Middle frontal gyrus (tissue), 1 donor: ENCODE measurements at regions not wholly inside any gene's neighbourhood (a gene's known extent, or its start where the extent isn't known, plus 50 kb on each side); places are given as distances from the start of the nearest gene placed in this dataset.
"Not testable (repeated sequence)": the region's sequence is repeated elsewhere in the genome, so short reads cannot be mapped to it uniquely, and the experiment has no call there.

ENCODE experiments used
- DNase-seq: peaks from one replicate; pipeline ENCODE4 v3.0.0-alpha.2; 2015; ENCODE audit warnings: low spot score; ENCODE audit errors: extremely low spot score

DNA sequence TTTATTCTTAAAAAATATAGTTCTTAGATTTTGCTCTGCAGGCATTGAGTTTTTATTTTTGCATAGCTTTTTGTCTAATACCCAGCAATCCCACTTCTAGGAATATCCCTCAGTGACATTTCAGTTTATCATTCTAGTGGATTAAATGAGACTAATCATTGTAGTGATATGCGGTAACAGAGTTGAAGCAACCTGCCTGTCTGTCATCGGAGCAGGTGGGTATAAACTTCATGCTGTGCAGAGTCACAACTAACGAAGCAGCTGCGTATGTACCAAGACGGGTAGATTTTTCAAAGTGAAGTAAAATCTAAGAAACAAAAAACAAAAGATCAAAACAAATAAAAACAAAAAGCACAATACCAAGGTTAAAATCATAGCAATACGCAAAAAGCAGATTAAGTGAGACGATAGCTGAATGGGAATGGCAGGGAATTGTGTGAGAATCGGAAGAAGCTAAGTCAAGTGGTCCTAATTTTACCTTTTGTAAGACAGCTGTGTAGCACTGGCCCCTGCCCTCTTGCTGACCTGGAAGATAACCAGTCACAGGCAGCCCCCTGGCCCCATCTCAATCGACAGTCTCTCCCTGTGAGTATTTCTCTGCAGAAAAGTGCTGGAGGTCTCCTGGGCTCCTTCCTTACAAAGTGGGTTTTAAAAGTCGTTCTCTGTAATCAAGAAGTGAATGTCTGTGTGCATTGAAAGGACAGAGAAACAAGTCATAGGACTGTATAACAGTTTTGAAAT lies 169.2 kb downstream of the OR2B2 start:
- DNase-seq = no peak

DNA sequence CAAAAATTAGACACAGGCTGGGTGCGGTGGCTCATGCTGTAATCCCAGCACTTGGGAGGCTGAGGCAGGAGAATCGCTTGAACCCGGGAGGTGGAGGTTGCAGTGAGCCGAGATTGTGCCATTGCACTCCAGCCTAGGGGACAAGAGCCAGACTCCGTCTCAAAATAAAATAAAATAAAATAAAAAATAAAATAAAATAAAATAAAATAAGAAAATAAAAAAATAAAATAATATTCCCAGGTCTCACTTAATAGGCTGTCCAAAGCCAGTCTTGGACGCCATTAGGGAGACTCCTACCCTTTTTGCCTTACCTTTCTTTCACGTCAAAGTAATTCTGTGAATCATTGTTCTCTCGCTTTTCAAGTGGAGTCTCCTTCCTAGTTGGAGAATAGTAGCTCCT lies 172.3 kb downstream of the OR2B2 start:
- DNase-seq = not testable (repeated sequence)

DNA sequence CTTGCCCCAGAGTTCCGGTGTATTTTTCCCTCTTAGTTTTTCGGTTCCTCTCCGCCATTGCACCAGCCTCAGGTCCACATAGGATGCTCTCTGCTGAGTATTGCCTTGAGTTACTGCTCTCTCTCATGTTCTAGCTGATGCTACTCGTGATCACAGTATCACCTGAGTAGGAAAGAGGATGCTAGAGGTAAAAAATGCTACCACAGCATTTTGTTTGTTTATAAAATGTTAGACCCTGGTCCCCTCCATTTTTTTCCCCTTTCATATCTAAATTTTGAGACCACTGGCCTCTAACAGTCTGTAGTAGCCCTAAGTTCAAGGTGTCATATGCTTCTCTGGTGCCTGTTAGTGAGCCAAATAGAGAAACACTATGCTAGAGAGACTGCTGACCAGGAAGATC lies 175.5 kb downstream of the OR2B2 start:
- DNase-seq = no peak

DNA sequence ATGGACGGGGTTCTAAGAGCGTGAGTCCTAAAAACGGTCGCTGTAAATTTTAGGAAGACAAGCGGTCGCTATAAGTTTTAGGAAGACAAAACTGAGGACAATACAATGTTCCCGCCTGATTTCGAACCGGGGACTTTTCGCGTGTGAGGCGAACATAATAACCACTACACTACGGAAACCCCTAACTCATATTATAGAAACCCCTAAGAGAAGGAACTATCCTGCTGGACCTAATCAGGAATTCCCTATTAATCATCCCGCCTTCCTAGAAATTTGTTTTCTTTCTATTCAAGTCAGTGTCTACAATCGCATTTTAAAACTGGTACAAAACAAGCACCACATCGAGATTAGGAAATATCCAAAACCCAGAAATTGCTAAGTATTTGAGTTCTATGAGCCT lies 183.8 kb downstream of the OR2B2 start:
- DNase-seq = no peak

DNA sequence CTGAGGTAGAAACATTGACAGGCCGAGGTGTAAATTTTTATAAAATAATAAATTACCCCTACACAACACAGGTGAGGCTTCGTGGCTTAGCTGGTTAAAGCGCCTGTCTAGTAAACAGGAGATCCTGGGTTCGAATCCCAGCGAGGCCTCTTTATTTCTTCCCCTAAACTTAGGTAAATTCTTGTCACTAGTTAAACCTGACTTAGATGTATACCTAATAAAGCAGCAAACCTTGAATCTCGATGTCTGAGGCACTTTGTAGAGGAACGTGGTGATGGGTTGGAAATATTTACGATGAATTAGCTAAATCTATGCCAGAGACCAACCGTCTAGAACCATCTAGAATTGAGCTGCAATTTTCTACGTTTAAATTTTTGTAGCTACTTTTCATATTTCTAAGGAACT lies 185.6 kb downstream of the OR2B2 start:
- DNase-seq = no peak

DNA sequence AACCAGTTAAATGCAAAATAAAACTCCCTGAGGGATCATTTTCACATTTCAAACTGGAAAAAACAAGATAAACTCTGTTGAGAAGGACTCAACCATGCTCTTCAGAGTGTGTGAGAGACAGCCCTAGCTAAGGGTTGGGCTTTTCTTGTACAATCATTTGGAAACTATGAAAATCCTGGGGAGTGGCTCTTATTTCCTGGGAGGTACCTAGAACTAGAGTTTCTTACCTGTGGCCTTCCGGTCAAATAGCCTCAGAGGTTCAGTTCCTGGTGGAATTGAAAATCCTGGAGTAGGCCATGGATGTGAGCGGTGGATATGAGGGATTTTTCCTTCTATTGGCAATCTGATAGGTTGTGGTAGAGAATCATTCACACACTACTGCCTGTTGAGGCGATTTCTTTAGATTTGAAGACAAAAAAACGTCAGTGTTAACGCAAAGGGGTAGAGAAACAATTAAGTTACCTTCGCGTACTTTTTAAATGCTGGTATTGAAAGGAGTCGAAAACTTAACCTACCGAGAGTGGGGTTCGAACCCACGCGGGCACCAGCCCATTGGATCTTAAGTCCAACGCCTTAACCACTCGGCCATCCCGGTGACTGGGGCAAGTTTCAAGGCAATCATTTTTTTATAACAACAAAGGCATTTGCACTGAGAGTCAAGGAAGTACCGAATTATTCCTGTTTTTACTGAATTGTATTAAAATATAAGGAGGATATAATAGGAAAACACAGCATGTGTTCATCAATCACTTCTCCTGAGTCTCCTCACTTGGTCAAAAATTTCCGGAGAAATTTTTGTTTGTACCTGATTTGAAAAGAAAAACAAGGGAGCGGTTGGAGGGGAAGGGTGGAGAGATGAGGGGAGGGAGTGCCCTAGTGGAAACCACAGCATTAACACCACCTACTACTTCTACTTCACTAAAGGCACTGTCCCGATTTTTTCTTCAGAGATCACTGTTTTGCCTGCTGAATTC lies 191.3 kb downstream of the OR2B2 start:
- DNase-seq = no peak

DNA sequence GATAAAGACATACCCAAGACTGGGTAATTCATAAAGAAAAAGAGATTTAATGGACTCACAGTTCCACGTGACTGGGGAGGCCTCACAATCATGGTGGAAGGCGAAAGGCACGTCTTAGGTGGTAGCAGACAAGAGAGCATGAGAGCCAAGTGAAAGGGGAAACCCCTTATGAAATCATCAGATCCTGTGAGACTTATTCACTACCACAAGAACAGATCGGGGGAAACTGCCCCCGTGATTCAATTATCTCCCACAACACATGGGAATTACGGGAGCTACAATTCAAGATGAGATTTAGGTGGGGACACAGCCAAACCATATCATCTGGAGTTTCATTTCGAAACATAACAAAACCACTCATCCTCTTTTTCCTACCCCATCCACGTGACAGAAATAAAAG lies 193.2 kb downstream of the OR2B2 start:
- not testable (repeated sequence) for DNase-seq

DNA sequence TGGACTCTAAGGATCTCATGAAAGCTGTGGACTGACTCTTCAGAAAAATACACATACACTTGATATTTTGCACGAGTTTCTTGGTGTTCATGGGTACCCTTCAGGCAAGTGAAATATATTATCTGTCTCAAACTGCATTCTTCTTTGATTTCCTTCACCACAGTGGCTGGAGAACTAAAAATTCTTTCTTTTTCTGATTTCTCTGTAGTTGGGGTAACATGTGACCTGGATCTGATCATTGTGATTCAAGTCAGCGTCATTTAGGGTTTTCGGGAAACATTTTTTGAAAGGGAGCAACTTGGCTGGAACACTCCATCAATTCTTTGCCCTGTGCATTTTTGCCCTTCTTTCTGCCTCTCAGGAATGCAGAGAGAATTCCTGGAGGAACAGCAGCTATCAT lies 205.8 kb downstream of the OR2B2 start:
- DNase-seq = no peak

DNA sequence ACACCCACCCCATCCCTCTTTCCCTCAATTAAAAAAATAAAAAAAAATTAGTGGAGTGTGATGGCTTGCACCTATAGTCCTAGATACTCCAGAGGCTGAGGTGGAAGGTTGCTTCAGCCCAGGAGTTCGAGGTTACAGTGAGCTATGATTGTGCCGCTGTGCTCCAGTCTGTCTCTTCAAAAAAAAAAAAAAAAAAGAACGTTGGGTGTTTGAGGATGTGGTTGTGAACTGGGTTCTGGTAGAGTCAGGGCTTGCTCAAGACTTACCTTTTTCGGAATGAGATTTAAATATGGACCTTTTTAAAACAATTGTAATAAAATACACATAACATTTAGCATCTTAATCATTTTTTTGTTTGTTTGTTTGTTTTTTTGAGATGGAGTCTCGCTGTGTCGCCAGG lies 211.9 kb downstream of the OR2B2 start:
- no peak for DNase-seq

DNA sequence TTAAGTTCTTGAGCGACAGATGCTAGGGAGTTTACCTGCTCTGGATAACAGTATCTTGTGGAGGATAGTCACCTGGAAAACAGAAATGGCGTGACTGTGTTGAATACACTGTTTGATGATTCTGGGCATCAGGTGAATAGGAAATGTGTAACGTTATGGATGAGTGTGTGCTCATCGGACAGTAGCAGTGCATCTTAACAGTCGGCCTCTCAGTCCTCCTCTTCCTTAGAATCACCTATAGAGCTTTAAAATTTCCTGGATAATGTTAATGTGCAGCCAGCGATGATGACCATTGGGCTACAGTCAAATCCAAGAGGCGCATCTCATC lies 217.7 kb downstream of the OR2B2 start:
- no peak for DNase-seq

DNA sequence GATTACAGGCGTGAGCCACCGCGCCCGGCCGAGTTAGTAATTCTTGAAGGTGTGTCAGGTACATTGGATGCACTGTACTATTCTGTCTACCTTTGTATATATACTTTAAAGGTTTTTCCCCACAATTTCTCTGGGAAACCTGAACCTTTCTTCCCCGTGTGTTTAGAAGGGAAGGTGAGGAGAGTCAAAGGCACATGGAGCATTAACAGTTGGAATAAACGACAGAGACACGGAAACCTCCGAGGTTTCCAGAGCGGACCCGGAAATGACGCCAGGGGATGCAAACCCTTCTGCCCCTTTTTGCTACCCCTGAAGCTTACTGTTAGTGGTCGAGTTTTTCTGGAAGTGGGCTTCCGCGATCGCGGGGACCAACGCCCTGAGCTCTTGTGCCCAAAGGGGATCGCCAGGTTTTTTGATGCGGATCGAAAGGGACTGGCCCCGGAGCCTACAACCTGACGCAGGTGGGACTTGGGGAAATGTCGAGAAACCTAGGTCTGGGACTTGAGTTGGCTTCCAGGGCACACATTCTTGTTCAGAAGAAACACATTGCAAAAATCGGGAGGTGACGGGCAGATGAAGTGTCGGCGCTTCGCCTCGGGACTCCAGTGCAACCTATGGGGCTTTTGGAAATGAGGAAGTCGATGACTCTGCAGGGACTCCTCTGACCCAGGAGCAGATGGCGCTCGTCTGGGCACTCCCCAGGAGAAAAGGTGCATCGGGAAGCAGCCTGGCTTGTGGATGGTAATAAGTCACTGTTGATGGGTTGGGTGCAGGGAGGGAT lies 218.2 kb downstream of the OR2B2 start:
- DNase-seq = no peak

DNA sequence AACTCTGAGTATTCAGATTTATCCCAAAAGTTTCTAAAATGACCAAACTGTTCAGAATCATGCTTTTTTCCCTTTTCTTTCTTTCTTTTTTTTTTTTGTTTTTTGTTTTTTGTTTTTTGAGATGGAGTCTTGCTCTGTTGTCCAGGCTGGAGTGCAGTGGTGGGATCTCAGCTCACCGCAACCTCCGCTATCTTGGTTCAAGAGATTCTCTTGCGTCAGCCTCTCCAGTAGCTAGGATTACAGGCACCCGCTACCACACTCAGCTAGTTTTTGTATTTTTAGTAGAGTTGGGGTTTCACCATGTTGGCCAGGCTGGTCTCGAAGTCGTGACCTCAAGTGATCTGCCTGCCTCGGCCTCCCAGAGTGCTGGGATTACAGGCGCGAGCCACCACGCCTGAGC lies 219.2 kb upstream of the ZNF184 start:
- not testable (repeated sequence) for DNase-seq

DNA sequence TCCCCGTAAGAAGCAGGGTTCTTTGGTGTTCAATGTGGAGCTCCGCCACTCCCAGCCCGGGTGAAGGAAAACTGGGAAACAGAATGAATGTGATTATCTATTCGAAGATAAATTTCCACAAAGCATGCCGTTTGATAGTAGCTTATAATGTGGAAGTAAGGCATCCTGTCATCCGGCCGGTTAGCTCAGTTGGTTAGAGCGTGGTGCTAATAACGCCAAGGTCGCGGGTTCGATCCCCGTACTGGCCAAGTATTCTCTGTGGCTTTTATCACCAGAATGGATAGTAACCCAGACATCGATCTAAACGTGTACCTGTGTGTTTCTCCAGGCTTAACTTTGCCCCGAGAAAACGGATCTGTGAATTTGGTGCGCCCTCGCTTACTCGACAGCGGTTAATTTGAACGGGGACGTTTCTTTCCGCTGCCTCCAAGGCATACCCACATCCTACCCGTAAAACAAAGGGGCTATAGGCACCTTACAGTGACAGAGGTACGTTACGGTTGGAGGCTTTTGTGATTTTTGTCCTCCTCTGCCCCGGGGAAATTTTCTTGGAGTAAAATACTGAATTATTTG lies 215.2 kb upstream of the ZNF184 start:
- DNase-seq = peak; percentile 61

DNA sequence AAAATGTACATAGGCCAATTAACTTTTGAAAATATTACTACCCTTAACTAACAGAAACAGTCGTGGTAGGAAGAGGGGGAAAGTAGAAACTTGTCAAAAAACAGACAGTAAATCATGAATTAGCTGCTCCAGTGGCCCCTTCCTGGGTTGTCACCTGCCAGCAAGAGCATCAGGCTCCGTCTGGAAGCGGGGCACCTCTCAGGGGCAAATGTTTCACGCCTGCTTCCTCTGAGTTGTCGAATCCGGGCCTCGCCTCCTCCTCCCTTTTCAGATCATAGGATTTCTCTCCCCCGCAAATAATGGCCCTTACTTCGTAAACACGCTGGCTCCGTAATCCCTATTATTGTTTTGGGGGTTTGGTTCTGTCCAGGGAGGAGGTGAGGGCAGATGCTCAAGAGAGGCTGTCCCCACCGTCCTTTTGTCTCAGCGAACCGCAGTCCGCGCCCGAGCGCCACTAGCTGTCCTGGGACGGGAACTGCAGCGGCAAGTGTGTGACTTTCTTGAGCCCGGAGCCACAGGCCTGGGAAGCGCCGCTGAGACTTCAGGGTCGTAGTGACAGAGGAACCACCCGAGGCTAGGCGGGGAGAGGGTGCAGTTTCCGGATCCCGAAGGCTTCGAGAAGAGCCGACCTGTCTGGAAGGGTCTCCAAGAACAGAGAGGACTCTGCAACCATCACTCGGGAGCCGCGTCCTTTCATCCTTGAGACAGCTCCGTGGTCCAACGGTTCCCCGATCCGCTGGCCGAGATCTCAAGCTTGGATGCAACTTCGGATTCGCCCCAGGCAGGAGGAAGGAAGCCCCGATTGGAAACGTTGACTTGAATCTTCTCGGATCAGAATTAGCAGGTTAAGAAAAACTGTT lies 214.5 kb upstream of the ZNF184 start:
- peak; percentile 47 for DNase-seq

DNA sequence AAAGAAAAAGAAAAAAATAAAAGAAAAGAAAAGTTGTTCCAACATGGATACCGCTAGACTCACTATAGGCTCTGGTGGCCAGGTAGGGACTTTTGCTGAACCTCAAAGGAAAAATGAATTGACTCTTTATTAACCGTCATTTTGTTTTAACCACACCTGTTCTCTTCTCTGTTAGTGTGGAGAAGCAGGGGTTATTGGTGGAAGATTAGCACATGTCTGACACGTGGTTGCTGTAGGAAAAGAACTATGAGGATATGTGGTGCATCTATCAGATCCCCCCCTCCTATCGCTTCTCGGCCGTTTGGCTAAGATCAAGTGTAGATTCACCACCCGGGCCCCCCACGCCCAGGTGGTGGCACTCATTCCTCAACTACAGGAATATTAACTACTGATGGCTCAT lies 212.4 kb upstream of the ZNF184 start:
- no peak for DNase-seq

DNA sequence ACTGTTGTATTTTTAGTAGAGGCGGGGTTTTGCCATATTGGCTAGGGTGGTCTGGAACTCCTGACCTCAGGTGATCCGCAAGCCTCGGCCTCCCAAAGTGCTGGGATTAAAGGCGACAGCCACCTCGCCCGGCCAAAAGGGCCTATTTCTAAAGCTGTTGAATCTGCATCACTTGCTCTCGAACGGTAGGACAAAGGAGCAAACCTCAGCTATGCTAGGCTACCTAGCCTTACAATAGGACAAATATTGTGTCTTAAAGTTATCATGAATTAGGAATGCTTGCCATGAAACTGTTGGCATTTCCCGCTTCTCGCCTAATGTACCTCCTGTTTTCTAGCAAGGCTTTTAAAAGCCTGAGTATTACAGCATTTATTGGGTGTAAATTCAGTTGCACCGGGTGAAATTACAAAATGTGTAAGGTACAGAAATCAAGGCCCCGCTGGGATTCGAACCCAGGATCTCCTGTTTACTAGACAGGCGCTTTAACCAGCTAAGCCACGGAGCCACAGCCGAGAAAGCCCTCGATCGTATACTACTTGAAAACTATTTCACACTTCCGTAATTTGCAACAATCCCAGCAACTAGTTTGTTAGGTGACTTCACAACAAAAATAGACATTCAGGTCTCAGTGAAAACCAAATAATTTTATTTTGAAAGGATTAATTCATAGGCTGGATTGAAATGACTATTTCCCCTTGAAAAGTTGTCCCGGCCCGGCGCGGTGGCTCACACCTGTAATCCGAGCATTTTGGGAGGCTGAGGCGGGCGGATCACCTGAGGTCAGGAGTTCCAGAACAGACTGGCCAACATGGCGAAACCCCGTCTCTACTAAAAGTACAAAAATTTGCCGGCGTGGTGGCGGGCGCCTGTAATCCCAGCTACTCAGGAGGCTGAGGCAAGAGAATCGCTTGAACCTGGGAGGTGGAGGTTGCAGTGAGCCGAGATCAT lies 211.6 kb upstream of the ZNF184 start:
- DNase-seq = no peak

DNA sequence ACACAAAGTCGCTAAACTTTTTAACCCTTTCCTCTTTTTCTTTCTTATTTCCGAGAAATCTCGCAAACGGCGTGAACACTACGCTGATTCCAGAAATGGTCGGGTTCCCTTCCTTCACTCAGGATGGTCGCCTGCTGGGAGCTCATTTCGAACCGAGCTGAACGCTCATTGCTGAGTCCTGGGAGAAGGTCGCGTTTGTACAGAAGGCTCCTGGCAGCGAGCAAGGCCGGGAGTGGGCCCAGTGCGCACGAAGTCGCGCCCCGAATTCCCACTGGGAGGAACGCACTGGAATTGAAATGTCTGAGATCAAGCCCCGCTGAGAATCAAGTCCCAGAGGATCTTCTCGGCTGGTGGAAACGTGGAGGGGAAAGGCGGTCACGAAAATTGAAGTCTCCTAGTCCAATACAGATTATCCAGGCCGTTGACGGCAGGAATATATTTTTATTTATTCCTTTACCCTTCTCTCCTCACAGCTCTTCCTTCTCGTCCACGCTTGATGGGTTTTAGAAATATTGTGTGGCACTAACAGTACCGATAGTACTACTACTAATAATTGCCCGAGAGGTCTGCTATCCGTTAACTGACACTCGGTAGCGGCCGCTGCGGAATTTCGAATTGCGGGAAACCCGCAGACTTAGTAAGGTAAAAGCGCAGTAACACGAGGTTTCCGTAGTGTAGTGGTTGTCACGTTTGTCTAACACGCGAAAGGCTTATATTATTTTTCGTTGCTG lies 207.2 kb upstream of the ZNF184 start:
- no peak for DNase-seq

DNA sequence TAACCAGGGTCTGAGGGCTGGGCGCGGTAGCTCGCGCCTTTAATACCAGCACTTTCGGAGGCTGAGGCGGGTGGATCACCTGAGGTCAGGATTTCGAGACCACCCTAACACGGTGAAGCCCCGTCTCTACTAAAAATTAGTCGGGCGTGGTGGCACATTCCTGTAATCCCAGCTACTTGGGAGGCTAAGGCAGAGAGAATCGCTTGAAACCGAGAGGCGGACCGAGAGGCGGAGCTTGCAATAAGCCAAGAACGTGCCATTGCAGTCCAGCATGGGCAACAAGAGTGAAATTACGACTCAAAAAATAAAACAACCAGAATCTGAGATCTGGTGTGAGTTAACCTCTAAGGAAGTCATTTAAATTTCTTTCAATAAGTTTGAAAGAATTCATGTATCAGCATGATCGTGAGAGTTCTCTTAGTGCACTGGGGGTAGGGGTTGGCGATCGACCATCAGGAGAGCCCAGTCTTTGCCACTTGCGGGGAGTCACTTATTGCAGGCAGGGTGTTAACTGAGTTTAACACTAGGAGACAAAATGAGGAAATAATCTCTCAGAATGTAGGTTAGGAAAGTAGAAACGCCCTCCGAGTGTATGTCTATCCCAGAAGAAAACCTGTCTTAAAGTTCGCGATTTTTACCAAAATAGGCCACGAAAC lies 206.5 kb upstream of the ZNF184 start:
- no peak for DNase-seq
